ENCODE measurements at regions not wholly inside any gene's neighbourhood (a gene's known extent, or its start where the extent isn't known, plus 50 kb on each side); places are given as distances from the start of the nearest gene placed in this dataset.

DNA sequence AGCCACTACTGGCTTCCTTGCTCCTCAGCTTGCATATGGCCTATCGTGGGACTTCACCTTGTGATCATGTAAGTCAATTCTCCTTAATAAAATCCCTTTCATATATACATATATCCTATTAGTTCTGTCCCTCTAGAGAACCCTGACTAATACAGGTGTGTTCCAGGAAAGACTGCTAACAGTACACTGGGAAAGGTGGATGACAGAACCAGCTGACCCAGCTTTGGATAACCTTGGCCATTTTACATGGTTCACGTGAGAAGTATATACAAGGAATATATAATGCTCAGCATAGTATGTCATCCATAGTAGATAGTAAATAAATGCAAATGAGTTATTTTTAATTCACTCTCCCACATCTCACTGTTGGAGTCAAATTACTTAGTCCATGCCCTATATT lies 1003.5 kb downstream of the SORCS3 start:
- TF ChIP-seq, protein P1, sequence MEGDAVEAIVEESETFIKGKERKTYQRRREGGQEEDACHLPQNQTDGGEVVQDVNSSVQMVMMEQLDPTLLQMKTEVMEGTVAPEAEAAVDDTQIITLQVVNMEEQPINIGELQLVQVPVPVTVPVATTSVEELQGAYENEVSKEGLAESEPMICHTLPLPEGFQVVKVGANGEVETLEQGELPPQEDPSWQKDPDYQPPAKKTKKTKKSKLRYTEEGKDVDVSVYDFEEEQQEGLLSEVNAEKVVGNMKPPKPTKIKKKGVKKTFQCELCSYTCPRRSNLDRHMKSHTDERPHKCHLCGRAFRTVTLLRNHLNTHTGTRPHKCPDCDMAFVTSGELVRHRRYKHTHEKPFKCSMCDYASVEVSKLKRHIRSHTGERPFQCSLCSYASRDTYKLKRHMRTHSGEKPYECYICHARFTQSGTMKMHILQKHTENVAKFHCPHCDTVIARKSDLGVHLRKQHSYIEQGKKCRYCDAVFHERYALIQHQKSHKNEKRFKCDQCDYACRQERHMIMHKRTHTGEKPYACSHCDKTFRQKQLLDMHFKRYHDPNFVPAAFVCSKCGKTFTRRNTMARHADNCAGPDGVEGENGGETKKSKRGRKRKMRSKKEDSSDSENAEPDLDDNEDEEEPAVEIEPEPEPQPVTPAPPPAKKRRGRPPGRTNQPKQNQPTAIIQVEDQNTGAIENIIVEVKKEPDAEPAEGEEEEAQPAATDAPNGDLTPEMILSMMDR (IDR thresholded peaks at IDR 0.05) = no peak
- Histone ChIP-seq H3K27ac (no peak overlapping the region), H3K4me3 (no peak overlapping the region), H3K27me3 (no peaks in the 10 kb centered on the region), H3K9me3 (no peaks in the 10 kb centered on the region), H3K36me3 (no peaks in the 10 kb centered on the region), H3K4me1 (no peaks in the 10 kb centered on the region)
- no peak for DNase-seq
- intact Hi-C loops (cut with DNase I) = no loop called here
- no peak for ATAC-seq

DNA sequence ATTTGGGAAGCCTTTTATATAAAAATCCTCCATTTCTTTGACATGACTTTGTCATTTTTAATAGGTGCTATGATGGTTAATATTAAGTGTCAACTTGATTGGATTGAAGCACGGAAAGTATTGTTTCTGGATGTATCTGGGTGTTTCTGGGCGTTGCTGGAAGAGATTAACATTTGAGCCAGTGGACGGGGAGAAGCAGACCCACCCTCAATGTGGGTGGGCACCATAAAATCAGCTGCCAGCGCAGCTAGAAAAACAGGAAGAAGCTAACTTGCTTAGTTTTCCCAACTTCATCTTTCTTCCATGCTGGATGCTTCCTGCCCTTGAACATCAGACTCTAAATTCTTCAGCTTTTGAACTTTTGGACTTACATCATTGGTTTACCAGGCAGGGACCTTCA lies 1003.0 kb downstream of the SORCS3 start:
- H3K4me3 ChIP-seq = no peak overlapping the region
- intact Hi-C loops (cut with DNase I) = no loop called here
- no peak for DNase-seq
- H3K36me3 ChIP-seq = no peaks in the 10 kb centered on the region
- no peaks in the 10 kb centered on the region for H3K27me3 ChIP-seq
- no peak overlapping the region for H3K27ac ChIP-seq
- H3K4me1 ChIP-seq = no peaks in the 10 kb centered on the region
- H3K9me3 ChIP-seq = no peaks in the 10 kb centered on the region
- TF ChIP-seq, protein P1 (IDR thresholded peaks at IDR 0.05) = no peak
- no peak for ATAC-seq

- no peaks in the 10 kb centered on the region for H3K36me3 ChIP-seq
- H3K27me3 ChIP-seq = no peaks in the 10 kb centered on the region
- H3K4me3 ChIP-seq = no peak overlapping the region
- H3K9me3 ChIP-seq = no peaks in the 10 kb centered on the region
- no peaks in the 10 kb centered on the region for H3K4me1 ChIP-seq
- DNase-seq (no peak), ATAC-seq (no peak)
- TF ChIP-seq, protein P1 (IDR thresholded peaks at IDR 0.05) = no peak
- intact Hi-C loops (cut with DNase I) = no loop called here
- no peak overlapping the region for H3K27ac ChIP-seq
Measured at GRCh38 chr10:105643660-105644059, 1002.6 kb downstream of the SORCS3 start.

DNA sequence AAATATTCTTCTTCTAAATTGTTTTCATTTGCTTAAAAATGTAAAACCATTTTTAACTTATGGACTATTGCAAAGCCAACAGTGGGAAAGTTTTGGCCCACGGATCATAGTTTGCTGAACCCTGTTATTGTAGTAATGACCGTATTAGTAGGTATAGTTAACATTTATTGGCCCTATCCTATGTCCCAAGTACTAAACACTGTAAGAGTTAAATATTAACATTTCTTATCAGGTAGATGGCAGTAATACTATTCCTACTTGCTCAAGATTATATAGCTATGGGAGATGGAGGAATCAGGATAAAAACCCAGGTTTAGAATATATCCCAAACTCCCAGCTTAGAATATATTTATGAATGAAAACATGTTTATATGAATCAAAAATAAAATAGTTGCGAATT lies 993.2 kb downstream of the SORCS3 start:
- Histone ChIP-seq H3K36me3 (no peaks in the 10 kb centered on the region), H3K4me3 (no peak overlapping the region), H3K27ac (no peak overlapping the region), H3K27me3 (no peaks in the 10 kb centered on the region), H3K4me1 (no peaks in the 10 kb centered on the region), H3K9me3 (no peaks in the 10 kb centered on the region)
- TF ChIP-seq, protein P1 (IDR thresholded peaks at IDR 0.05) = no peak
- DNase-seq = no peak
- no peak for ATAC-seq
- intact Hi-C loops (cut with DNase I) = no loop called here

DNA sequence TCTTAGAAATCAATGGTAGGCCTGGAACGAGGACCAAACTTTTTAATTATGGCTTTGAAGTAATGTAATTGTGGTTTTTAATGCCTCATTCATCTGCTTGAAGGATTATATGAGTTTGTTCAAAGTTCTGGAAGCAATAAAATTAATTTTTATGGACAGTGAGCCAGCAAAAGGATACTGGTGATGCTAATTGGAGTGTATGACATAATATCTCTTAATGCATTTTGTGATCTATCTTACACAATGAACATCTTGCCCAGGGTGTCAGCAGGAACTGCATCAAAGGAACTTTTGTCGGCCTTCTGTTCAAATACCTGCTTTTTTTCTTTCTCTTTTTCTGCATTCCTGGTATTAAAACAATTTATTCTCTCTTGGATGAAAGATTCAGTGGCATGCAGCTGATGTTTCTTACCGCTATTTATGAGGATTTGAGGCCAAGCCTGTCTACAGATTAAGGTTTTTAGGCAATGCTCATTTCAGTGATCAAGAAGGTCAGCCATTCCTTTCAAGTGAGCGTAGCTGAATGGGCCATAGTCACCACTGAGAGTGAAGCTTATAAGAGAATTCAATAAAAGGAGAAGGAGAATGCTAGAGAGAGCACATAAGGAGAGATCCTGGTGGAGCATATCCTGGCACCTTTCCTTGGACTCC lies 974.8 kb downstream of the SORCS3 start:
- Histone ChIP-seq H3K36me3 (no peaks in the 10 kb centered on the region), H3K27ac (no peak overlapping the region), H3K4me3 (no peak overlapping the region), H3K9me3 (no peaks in the 10 kb centered on the region), H3K27me3 (no peaks in the 10 kb centered on the region), H3K4me1 (no peaks in the 10 kb centered on the region)
- no peak for DNase-seq
- ATAC-seq = no peak
- intact Hi-C loops (cut with DNase I) = no loop called here
- TF ChIP-seq, protein P1 (IDR thresholded peaks at IDR 0.05) = no peak
